ENCODE measurements at regions not wholly inside any gene's neighbourhood (a gene's known extent, or its start where the extent isn't known, plus 50 kb on each side); places are given as distances from the start of the nearest gene placed in this dataset.

DNA sequence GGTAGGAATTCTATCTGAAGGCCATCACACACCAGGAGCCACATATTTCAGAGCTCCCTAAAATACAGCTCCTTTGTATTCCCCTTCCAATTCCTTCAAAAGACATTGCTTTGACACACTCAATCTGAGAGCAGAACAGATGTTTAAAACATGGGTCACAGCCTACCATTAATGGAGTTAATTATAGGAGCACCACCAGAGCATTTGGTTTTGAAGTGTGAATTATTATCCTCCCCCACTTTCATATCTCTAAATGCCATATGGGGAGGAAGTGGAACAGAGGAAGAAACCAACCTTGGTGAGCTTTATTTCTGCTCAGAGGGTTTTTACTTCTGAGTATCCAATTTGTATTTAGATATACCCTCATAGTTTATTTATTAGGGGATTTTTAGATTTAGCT lies 50.7 kb upstream of the TNFRSF21 start:
- Histone ChIP-seq H3K4me3 (ENCODE audit: insufficient read depth, low read depth, low read length) (no peak overlapping the region), H4K20me1 (ENCODE audit: insufficient read depth, low read length) (no peaks in the 10 kb centered on the region), H3K9ac (ENCODE audit: low read length) (no peak overlapping the region), H3K79me2 (ENCODE audit: insufficient read depth, low read length) (no peaks in the 10 kb centered on the region), H3K4me2 (ENCODE audit: low read length) (no peak overlapping the region), H3K27ac (ENCODE audit: low read depth, low read length) (no peak overlapping the region), H2AFZ (ENCODE audit: low read depth, low read length) (no peak overlapping the region), H3K36me3 (ENCODE audit: insufficient read depth, low read length) (no peaks in the 10 kb centered on the region), H3K27me3 (ENCODE audit: insufficient read depth, low read length) (peaks cover 5% of the 10 kb centered on the region), H3K4me1 (ENCODE audit: insufficient read depth, low read length) (no peaks in the 10 kb centered on the region), H3K9me3 (ENCODE audit: insufficient read depth, low read depth, low read length) (no peaks in the 10 kb centered on the region)
- no peak for TF ChIP-seq EZH2 (IDR thresholded peaks at IDR 0.05; ENCODE audit: insufficient read depth, low read length)
- TF ChIP-seq, protein P1, sequence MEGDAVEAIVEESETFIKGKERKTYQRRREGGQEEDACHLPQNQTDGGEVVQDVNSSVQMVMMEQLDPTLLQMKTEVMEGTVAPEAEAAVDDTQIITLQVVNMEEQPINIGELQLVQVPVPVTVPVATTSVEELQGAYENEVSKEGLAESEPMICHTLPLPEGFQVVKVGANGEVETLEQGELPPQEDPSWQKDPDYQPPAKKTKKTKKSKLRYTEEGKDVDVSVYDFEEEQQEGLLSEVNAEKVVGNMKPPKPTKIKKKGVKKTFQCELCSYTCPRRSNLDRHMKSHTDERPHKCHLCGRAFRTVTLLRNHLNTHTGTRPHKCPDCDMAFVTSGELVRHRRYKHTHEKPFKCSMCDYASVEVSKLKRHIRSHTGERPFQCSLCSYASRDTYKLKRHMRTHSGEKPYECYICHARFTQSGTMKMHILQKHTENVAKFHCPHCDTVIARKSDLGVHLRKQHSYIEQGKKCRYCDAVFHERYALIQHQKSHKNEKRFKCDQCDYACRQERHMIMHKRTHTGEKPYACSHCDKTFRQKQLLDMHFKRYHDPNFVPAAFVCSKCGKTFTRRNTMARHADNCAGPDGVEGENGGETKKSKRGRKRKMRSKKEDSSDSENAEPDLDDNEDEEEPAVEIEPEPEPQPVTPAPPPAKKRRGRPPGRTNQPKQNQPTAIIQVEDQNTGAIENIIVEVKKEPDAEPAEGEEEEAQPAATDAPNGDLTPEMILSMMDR (IDR thresholded peaks at IDR 0.05; ENCODE audit: insufficient read depth, low read depth, low read length), result no peak
- FAIRE-seq, result no peak
- no peak for DNase-seq (ENCODE audit: low read depth)
- Mint-ChIP-seq H3K4me3 (ENCODE audit: unreplicated experiment) (no peak overlapping the region), H3K27ac (ENCODE audit: unreplicated experiment) (no peak overlapping the region), H3K27me3 (ENCODE audit: low read depth, unreplicated experiment) (no peaks in the 10 kb centered on the region), H3K36me3 (ENCODE audit: low read depth, unreplicated experiment) (no peaks in the 10 kb centered on the region), H3K4me1 (ENCODE audit: low read depth, unreplicated experiment) (peaks cover 16% of the 10 kb centered on the region), H3K9me3 (ENCODE audit: unreplicated experiment) (no peaks in the 10 kb centered on the region)

DNA sequence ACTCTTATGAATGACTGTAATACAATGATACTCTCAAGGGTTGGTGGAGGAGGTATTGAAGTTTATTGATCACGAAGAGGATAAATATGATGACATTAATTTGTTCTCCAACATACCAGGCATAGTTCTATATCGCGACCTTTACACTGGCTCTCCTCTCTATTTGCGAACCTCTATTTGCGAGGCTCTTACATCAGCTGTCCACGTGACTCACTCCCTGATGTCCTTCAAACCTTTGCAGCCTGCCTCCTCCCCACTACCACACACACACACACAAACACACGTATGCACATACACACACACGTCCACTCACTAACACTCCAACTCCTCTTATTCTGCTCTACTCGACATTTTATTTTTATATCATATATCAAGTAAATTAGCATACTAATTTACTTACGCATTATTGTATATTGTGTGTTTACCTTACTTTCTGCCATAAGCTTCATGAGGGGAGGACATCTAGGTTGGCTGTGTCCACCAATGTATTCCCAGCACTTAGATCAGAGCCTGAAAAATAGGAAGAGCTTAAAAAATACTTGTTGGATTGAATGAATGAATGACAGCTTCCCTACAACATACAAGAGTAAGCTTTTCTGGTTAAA lies 53.3 kb upstream of the TNFRSF21 start:
- Histone ChIP-seq H3K27me3 (ENCODE audit: insufficient read depth, low read length) (peaks cover 3% of the 10 kb centered on the region), H3K36me3 (ENCODE audit: insufficient read depth, low read length) (no peaks in the 10 kb centered on the region), H3K9ac (ENCODE audit: low read length) (no peak overlapping the region), H3K9me3 (ENCODE audit: insufficient read depth, low read depth, low read length) (no peaks in the 10 kb centered on the region), H3K27ac (ENCODE audit: low read depth, low read length) (no peak overlapping the region), H2AFZ (ENCODE audit: low read depth, low read length) (no peak overlapping the region), H3K4me1 (ENCODE audit: insufficient read depth, low read length) (no peaks in the 10 kb centered on the region), H3K4me3 (ENCODE audit: insufficient read depth, low read depth, low read length) (no peak overlapping the region), H4K20me1 (ENCODE audit: insufficient read depth, low read length) (no peaks in the 10 kb centered on the region), H3K79me2 (ENCODE audit: insufficient read depth, low read length) (no peaks in the 10 kb centered on the region), H3K4me2 (ENCODE audit: low read length) (no peak overlapping the region)
- DNase-seq (ENCODE audit: low read depth) (no peak), FAIRE-seq (no peak)
- H3K36me3 Mint-ChIP-seq (ENCODE audit: low read depth, unreplicated experiment), result no peaks in the 10 kb centered on the region
- no peak overlapping the region for H3K4me3 Mint-ChIP-seq (ENCODE audit: unreplicated experiment)
- H3K27ac Mint-ChIP-seq (ENCODE audit: unreplicated experiment), result peak overlapping the region; percentile 70
- peaks cover 16% of the 10 kb centered on the region for H3K4me1 Mint-ChIP-seq (ENCODE audit: low read depth, unreplicated experiment)
- no peaks in the 10 kb centered on the region for H3K27me3 Mint-ChIP-seq (ENCODE audit: low read depth, unreplicated experiment)
- no peak for TF ChIP-seq EZH2 (IDR thresholded peaks at IDR 0.05; ENCODE audit: insufficient read depth, low read length)
- TF ChIP-seq, protein P1 (IDR thresholded peaks at IDR 0.05; ENCODE audit: insufficient read depth, low read depth, low read length), result no peak
- H3K9me3 Mint-ChIP-seq (ENCODE audit: unreplicated experiment), result no peaks in the 10 kb centered on the region

DNA sequence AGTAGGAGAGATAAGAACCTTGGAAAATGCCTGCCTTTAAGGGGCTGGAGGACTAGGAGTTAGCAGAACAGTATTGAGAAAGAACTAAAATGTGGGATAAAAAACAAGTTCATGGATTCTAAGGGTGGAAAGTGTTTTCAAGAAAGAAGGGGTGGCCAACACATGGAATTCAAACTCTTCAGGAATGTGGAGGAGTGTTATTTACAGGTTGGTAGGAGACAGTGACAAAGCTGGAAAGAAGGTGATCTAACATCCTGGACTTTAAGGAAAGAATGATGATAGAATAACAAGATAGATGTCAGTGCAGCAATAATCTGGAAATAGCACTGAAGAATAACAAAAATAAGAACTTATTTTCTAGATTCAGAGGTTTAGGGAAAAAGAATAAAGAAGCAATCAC lies 54.0 kb upstream of the TNFRSF21 start:
- Histone ChIP-seq H3K4me1 (ENCODE audit: insufficient read depth, low read length) (no peaks in the 10 kb centered on the region), H2AFZ (ENCODE audit: low read depth, low read length) (no peak overlapping the region), H3K9ac (ENCODE audit: low read length) (no peak overlapping the region), H3K4me2 (ENCODE audit: low read length) (no peak overlapping the region), H3K4me3 (ENCODE audit: insufficient read depth, low read depth, low read length) (no peak overlapping the region), H3K27ac (ENCODE audit: low read depth, low read length) (no peak overlapping the region), H3K9me3 (ENCODE audit: insufficient read depth, low read depth, low read length) (no peaks in the 10 kb centered on the region), H3K36me3 (ENCODE audit: insufficient read depth, low read length) (no peaks in the 10 kb centered on the region), H3K79me2 (ENCODE audit: insufficient read depth, low read length) (no peaks in the 10 kb centered on the region), H3K27me3 (ENCODE audit: insufficient read depth, low read length) (no peaks in the 10 kb centered on the region), H4K20me1 (ENCODE audit: insufficient read depth, low read length) (no peaks in the 10 kb centered on the region)
- Mint-ChIP-seq H3K27me3 (ENCODE audit: low read depth, unreplicated experiment) (no peaks in the 10 kb centered on the region), H3K4me1 (ENCODE audit: low read depth, unreplicated experiment) (peaks cover 16% of the 10 kb centered on the region), H3K36me3 (ENCODE audit: low read depth, unreplicated experiment) (no peaks in the 10 kb centered on the region), H3K4me3 (ENCODE audit: unreplicated experiment) (peak overlapping the region; percentile 1), H3K9me3 (ENCODE audit: unreplicated experiment) (no peaks in the 10 kb centered on the region), H3K27ac (ENCODE audit: unreplicated experiment) (peak overlapping the region; percentile 70)
- no peak for DNase-seq (ENCODE audit: low read depth)
- FAIRE-seq, result no peak
- TF ChIP-seq EZH2 (IDR thresholded peaks at IDR 0.05; ENCODE audit: insufficient read depth, low read length), result no peak
- TF ChIP-seq, protein P1 (IDR thresholded peaks at IDR 0.05; ENCODE audit: insufficient read depth, low read depth, low read length), result no peak

Measured in astrocyte (in vitro differentiated cells and primary cell).